HG02938 (cell line): ENCODE measurements at regions not wholly inside any gene's neighbourhood (a gene's known extent, or its start where the extent isn't known, plus 50 kb on each side); places are given as distances from the start of the nearest gene placed in this dataset.
A peak's percentile ranks its signal among the peaks of the same experiment; 100 is the strongest.
"Not testable (repeated sequence)": the region's sequence is repeated elsewhere in the genome, so short reads cannot be mapped to it uniquely, and the experiment has no call there.

Experiments
- ATAC-seq: cut with Tn5 transposase; IDR thresholded peaks from one replicate; pipeline ENCODE4 v1.9.1; 2021; ENCODE audit warnings: mild to moderate bottlenecking, moderate library complexity; ENCODE audit not compliant: unreplicated experiment

- no peak for ATAC-seq
Observed at GRCh38 chr10:26952094-26952493, 91.3 kb upstream of the ABI1 start.

- ATAC-seq = no peak
Observed at GRCh38 chr10:26951650-26952049, 90.9 kb upstream of the ABI1 start.

- ATAC-seq = peak; percentile 94
Observed at GRCh38 chr10:26950934-26951333, 90.2 kb upstream of the ABI1 start.

- no peak for ATAC-seq
Observed at GRCh38 chr10:26946102-26946811, 85.5 kb upstream of the ABI1 start.

- ATAC-seq = no peak
Observed at GRCh38 chr10:26944261-26944882, 83.6 kb upstream of the ABI1 start.

- no peak for ATAC-seq
Observed at GRCh38 chr10:26939962-26940354, 79.2 kb upstream of the ABI1 start.

- ATAC-seq = no peak
Observed at GRCh38 chr10:26939290-26939961, 78.7 kb upstream of the ABI1 start.

- no peak for ATAC-seq
Observed at GRCh38 chr10:26938578-26938977, 77.8 kb upstream of the ABI1 start.

GRCh38 chr10:26937371-26937770 lies 76.6 kb upstream of the ABI1 start:
- ATAC-seq = no peak

GRCh38 chr10:26934190-26934589 lies 73.4 kb upstream of the ABI1 start:
- ATAC-seq = not testable (repeated sequence)

GRCh38 chr10:26932576-26932975 lies 71.8 kb upstream of the ABI1 start:
- no peak for ATAC-seq

GRCh38 chr10:26931223-26931622 lies 70.5 kb upstream of the ABI1 start:
- peak; percentile 86 for ATAC-seq

- not testable (repeated sequence) for ATAC-seq
Observed at GRCh38 chr10:26922824-26923223, 62.1 kb upstream of the ABI1 start.

- not testable (repeated sequence) for ATAC-seq
Observed at GRCh38 chr10:26919156-26919860, 58.5 kb upstream of the ABI1 start.

GRCh38 chr10:26914898-26915297 lies 54.1 kb upstream of the ABI1 start:
- ATAC-seq = no peak

GRCh38 chr10:26911811-26912461 lies 51.2 kb upstream of the ABI1 start:
- peak; percentile 64 for ATAC-seq
